T1000 (cell line): ENCODE measurements at regions not wholly inside any gene's neighbourhood (a gene's known extent, or its start where the extent isn't known, plus 50 kb on each side); places are given as distances from the start of the nearest gene placed in this dataset.

Source experiments
- DNase-seq: peaks from one replicate; lab custom pipeline; 2025; ENCODE audit warnings: mixed read lengths; lab: John Stamatoyannopoulos, UW

DNA sequence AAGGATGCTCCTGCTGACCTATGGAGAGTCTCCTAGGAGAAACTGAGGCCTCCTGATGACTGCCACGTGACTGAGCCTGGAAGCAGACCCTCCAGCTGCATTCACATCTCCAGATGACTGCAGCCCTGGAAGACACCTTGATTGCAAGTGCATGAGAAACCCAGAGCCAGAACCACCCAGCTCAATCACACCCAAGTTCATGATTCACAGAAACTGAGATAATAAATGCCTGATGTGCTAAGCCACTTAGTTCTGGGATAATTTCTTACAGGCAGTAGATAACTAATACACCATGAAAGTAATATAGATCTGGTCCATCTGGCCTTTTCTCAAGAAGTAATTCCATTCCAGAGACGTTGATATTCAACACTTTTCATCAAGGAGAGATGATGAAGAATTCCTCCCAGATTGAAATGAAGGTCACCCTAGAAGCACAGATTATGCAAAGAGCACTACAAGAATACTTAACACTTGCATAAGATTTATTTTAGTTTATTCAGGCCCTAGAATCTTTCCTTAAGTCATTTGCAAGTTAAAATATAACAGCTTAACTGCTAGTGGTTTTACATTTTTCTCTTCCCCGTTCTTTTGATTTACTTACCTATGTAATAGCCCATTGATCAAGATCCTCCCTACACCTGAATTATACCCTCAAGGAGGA lies 208.2 kb upstream of the INHBA start:
- no peak for DNase-seq

DNA sequence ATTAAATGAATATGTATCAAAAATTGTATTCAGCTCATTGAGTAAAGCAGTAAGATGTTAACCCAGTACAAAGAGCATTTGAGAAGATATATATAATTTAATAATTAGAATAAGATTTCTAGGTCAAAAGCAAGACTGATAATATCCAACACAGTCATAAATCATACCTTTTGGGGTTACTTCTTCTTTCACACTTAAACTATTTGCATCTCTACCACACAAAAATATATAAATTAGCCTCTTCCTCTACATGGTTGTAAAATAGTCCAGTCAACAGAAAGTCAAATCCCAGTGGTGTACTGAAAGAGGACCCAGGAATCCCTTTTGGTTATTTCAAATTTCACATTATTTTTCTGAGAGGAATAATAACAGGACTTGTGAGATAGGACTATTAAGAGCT lies 204.6 kb upstream of the INHBA start:
- no peak for DNase-seq

DNA sequence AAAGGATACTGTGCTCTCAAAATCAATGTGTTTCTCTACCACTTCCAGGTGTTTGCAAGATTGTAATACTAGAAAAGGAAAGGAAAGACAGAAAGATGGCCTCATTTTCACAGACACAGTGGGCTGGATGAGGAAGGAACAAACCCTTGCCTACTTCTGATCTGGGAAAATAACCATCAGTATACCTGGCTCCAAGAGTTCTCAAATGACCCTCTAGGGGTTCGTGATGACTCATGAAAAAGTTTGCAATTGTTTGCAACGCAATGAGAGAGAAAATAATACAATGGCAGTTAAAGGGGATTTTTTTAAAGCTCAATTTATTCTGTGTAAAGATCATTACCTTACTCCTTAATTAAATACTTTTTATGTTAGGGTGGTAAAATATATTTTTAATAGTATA lies 197.6 kb upstream of the INHBA start:
- DNase-seq = no peak

DNA sequence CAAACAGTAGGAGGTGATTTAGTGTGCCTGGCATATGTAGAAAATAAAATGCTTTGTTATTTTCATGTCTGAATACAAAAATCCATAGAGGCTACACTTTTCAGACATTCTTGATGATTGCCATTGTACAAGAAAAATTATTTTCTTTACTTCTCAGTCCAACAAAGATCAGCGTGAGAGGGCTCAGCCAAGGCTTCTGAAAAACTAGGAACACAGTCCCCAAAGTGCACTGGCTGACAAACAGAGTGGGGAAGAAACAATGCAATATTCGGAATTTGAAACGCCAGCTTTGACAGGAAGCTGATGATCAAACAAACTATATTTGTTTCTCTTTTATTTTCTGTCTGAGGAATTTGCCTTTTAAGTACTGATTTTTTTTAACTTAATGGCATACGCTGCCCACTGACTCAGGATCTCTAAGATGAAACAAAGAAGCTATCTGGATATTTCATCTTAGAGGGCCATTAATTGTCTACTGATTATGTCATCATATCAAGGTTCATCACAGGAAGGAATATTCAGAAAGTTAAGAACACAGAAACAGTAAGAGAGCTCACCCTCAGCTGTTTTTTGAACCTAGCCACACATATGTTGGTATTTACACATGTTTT lies 197.0 kb upstream of the INHBA start:
- no peak for DNase-seq

DNA sequence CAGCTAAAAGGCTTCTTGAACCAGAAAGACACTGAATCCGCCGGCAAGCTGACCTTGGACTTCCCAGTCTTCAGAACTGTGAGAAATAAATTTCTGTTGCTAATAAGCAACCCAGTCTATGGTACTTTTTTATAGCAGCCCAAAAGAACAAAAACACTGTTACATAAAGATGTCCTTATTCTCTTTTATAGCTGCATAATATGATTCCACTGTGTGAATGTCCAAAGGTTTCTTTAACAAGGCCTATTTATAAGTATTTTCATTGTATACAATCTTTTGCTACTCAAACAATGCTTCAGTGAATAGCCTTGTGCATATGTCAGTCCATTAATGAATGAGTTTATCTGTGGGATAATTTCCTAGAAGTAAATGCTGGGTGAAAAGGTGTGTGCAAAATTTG lies 190.8 kb upstream of the INHBA start:
- no peak for DNase-seq

DNA sequence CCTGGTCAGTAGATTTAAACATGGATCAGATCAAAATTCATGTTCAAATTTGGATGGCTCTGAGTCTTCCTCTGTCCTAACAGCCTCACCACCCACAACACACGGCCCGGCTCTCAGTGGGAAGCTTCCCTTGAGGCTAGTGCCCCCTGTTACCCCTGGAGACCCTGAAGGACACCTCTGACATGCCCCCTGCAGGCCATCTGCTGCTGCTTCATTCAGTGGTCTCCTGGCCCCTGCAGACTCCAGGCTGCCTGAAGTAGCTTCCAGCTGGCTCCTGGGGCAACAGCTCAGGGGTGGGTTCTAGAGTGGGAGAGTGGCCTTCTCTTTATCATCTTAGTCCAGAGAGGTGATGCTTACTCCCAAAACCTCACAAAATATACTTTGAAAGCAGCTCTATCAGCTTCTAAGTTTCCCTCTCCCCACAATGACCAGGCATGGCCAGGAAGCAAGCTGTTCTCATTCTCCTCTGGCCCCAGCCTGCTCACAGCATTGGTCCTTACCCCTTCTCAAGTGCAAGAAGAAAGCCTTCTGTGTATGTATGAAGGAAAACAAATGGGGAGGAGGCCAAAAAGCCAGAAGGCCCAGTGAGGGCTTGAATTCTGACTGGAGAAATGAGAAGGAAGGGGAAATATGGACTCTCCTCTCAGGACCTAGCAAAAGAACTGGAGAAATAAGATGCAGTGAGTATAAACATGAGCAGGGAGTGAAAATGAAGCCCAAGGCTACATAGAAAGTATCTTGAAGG lies 189.6 kb upstream of the INHBA start:
- DNase-seq = no peak

DNA sequence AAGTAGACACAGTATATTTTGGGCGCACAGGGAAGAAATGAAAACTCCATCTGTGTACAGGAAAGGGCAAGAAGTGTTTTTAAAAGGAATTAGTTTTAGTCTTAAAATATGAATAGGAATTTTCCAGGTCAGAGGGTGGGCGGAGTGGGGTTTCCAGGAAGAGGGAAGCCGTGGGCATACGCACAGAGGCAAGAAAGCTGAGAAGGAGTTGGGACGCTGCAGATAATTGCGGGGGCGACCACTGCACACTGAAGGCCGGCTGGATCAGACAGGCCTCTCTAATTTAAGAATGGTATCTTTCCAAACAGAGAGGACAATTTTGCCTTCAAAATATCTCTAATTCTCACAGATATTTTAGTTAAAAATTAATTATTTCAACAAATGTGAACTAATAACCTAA lies 189.1 kb upstream of the INHBA start:
- no peak for DNase-seq

DNA sequence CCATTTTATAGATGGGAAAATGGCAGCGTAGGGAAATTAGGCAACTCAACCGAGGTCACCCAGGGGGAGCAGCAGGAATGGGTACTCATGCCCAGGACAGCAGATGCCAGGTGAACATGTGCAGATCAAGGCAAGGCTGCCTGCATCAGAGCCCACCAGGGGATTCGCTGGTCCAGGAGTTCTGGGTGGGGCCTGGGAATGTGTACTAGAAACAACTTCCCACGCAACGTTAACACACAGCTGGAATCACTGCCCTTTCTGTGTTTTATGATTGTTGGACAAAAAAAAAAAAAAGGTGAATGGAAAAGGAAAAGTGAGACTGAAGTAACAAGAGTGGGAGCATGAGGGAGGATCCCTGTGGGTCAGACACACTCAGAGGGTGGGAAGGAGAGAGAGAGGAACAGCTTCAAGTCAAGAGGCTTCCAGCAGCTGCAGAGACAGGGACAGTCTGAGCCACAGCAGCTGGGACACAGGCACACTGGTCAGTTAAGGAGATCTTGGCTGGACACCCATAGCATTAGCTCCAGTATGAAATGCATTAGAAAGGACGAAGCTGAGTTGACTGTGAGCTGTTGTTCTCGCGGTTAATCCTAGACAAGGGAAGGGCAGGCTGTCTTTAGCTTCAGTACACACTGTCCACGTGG lies 187.9 kb upstream of the INHBA start:
- no peak for DNase-seq

DNA sequence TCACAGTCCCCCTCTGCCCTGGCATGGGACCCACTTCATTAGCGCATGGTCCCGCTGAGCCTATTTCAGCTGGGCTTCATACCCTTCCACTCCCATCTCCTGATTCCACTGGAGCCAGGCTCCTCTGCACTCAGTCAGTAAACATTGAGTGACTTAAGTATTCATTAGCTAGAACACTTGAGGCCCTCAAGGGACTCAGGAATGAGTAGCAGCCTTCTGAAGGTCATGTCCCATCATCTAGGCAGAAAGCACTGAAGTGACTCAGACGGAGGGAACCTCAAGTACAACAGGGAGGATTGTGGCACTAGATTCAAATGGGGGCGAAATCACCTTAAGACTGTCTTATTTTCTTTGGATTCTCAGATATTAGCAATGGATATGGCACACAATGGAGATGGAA lies 186.6 kb upstream of the INHBA start:
- DNase-seq = no peak

DNA sequence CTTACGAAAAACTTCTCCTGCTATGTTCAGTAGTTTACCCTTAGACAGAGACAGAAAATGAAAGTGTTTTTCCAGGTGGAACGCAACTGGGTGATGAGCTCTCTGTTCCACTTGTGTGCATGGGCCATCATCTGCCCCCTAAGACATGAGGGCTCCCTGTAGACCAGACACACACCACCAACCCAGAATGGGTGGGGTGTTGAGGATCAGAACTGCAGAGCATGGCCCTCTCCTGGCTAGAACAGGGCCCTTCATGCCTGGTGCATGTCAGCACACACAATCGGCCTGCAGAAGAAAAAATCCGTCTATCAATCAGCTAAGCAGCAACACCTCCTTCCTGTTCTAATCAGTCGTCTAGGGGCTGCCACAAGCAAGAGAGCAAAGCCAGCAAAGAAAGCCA lies 186.2 kb upstream of the INHBA start:
- no peak for DNase-seq

DNA sequence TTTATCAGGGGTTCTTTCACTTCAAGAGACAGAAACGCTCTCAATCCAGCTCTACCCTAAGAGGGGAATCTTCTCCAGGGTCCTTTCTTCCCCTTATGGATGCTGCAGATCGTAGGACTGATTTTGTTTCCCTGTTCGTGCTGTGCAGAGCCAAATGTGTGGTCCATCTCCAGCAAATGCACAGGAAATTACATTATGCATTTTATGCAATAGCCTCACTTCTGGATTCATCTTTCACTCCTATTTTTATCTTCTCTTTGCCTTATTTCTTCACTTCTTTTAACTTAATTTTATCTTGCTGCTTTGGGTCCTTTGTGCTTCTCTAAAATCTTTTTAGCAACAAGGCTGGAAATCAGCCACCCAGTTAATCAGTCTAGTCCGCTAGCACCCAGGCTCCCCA lies 184.5 kb upstream of the INHBA start:
- DNase-seq = no peak

DNA sequence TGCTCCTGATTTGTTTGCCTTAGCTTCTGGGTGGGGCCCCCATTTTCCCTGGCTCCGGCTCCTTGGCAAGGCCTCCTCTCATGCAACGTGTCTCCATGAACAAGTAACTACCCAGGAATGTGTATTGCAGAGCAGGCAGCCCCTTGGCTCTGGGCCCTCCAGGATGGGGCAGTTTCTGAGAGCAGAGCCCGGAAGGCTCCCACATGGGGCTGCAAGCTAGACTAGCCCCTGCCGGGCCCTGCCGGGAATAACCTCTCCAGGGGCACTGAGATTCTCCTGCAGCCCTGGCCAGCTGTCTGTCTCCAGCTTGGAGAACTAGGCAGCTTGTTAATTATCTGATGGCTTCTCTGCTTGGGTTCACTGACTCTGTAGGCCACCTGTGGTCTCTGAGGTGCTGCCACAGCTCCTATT lies 184.0 kb upstream of the INHBA start:
- DNase-seq = peak; percentile 4

DNA sequence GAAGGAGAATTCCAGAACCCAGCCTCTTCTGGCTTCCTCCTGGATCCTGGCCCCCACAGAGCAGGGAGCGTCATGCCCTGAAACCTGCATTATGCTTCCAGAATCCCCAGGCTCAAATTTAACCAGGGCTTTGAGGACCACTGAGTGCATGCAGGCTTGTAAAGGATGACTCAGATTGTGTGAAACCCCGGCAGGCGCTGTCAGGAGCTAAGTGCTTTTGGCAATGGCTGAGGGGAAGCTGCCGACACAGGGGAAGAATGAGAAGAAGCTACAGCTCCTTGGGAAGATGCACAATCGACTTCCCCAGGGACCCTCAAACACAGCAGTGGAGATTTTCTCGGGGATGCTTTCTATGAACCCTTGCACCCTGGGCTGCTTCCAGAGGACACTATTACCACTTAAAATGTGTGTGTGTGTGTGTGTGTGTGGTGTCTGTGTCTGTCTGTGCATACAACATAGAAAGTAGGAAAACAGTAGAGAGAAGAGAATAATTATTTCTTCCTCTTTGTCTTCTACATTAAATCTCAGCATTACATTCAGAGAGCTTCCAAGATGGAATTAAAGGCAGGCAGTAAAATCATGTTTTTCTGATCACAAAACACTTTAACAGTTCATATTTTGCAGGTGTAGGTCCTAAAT lies 183.5 kb upstream of the INHBA start:
- DNase-seq = peak; percentile 6

DNA sequence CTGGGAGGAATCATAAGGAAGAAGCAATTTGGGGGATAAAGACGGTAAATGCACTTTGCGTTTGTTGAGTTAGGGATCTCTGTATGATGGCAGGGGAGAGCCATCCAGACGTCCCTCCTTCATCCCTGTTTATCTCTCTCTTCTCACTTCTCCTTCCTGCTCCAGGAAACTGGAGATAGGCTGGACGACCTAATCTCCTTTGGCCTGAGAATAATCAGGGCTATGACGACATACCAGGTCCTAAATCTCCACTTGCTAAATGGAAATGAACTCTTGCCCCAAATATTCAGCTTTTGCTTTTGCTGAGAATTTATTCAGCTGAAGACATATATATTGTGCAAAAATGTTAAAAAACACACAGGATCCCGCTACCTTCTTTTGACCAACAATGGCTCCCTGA lies 182.9 kb upstream of the INHBA start:
- no peak for DNase-seq

DNA sequence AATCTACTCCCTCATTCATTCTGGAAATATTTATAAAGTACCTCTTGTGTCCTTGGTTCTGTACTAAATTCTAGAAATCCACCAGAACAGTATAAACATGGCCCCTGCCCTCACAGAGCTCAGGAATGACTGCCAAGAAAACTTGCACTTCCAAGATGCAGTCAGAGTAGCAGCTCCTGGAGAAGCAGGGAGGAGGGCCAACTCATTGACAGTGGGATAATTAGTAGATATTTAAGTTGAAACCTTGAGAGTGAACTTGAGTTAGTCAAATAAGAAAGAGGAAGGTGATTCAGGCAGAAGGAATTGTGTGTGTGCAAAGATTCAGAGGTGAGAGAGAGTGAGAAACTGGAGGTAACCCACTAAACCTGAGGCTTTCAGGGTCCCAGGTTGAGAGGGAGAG lies 182.2 kb upstream of the INHBA start:
- DNase-seq = no peak

DNA sequence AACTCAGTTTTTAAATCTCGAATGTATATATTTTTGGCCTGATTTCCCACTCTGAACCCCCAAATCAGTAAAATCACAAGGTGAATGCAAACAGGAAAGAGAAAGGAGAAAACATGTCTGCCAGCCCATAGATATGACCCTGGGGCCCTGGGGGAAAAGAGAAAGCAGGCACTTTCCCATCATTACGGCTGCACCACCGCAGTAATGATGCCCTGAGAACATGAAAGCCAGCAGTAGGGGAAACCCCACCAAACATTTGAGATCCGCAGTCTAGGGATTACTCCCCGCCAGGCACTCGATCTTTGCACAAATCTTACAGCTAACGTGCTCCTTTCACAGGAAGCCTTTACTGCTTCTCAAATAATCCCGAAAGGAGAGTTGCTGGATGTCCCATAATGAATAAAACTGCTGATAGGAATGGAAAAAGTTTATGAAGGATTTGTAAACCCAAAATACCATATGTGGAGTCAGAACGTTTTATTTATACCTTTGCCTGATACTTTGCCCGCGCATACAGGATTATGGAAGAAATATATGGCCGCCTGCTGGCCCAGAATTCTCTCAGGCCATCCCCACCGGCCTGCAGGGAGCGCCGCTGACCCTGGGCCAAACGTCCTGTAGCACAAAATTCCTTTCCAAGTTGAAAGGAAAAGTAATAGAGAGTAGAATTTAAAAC lies 180.0 kb upstream of the INHBA start:
- DNase-seq = no peak

DNA sequence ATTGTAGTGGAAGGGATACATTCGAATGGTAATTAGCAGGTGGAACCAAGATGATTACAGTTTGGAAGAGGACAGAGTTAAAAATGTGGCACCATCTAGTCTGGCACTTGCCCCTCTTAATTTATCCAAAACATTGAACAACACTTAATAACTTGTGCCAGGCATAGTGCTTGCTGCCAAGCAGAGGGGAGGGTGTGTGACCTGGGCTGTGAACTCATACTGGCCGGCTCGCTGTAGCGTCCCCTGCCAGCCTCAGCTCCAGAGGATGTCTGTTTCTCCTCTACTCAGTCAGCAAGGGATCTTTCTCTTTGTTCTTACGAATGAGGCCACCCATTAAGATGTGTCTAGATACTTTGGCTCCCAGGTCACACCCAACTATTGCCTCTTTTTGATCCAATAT lies 179.4 kb upstream of the INHBA start:
- no peak for DNase-seq

DNA sequence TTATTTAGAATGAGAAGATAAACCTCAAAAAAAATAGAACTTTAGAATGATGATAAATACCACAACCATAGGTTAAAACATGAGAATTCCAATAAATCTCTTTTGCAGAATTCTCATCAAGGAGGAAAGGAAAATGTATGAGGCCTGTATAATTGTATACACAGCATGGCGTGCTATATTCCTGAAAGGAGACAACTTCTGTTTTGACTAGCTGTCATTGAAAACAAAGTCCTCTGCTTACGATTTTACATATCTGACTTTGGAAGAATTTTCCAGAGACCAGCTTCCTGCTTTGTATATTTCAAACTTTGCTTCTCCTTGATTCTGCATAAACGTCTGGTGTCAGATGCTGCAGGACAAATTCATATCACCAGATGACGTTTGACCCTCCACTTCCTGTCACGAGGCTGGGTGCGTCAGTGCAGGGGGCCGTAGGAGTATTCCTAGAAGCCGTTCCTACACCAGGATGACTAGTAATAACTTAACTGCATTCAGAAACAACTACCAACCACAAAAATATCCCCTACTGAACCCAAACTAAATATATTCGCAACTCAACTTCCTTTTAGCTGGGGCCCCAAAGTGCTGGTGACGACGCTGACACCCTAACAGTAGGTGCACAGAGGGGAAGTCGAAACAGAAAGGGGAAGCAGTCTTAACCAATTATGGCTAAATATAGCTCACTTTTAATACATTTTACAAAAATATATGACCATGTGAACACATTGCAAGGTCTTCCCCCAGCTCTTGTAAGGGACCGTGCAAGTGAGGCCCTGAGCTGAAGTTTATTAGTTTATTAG lies 178.6 kb upstream of the INHBA start:
- no peak for DNase-seq

DNA sequence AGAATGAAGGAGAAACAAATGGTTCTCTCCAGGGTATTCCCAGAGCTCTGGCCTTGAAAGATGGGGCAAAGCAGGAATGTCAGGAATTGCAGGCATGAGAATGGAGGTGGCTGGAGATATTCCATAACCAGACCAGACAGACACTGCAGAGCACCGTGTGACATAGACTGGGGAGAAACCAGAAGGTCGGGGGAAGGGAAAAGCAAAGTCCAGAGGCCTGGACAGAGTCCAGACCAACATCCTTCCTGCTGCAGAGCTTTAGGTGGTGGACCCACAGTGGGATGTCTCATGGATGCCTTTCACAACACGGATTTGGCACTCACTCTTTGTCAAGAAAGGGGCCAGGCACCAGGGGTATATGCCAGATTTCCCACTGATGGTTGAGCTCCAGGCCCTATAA lies 177.2 kb upstream of the INHBA start:
- no peak for DNase-seq

DNA sequence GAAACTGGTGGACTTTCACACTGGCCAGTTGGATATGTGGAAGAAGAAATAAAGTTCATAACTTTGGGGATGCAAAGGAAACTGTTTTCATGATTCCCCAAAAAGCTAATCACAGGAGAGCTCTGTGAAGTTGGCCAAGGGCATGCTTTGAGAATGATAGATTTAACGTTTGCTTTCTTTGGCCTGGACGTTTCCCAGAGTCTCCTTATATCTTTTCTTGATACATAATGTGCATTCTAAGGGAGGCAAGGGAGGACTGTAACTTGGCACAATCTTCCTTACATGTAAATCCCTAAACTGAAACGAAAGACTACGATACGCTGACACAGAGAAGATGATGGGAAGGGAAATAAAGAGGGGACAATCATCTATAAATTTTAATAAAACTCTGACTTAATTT lies 176.5 kb upstream of the INHBA start:
- DNase-seq = no peak
